ENCODE measurements at regions not wholly inside any gene's neighbourhood (a gene's known extent, or its start where the extent isn't known, plus 50 kb on each side); places are given as distances from the start of the nearest gene placed in this dataset.

GRCh38 chr11:70745941-70746340, 347.6 kb downstream of the CTTN start (continued):
- no peak for TF ChIP-seq NFATC3 (IDR thresholded peaks at IDR 0.05)

- peaks cover 11% of the 10 kb centered on the region; the same call in 1 of the 2 replicates for H4K20me1 ChIP-seq (replicated peaks; ENCODE audit: control insufficient read depth, insufficient read depth, low read length)
- no peak overlapping the region for H3K27ac ChIP-seq (ENCODE audit: extremely low read depth, low read depth, low read length)
- intact Hi-C loops (cut with micrococcal nuclease): no loop called here
- H3K79me2 ChIP-seq (ENCODE audit: control insufficient read depth, insufficient read depth, low read length): no peaks in the 10 kb centered on the region
- no peaks in the 10 kb centered on the region for H3K36me3 ChIP-seq (ENCODE audit: control insufficient read depth, insufficient read depth, low read length)
- peaks cover 11 to 28% of the 10 kb centered on the region in 2 experiments; a peak in 4 of 5 replicates for H3K4me1 ChIP-seq (replicated peaks in 1 of 2; ENCODE audit: control insufficient read depth in 2 of 2, insufficient read depth in 2 of 2, low read length in 2 of 2)
- no peak for TF ChIP-seq ZBTB5 (IDR thresholded peaks at IDR 0.05)
- TF ChIP-seq PHTF2 (CRISPR knock-in tag; IDR thresholded peaks at IDR 0.05): no peak
- TF ChIP-seq PHF20 (IDR thresholded peaks at IDR 0.05; ENCODE audit: partially characterized antibody): no peak
- no peak for TF ChIP-seq NFE2L1 (tag; IDR thresholded peaks at IDR 0.05; ENCODE audit: borderline replicate concordance, low read depth)
- TF ChIP-seq ZBTB17 (CRISPR knock-in tag; IDR thresholded peaks at IDR 0.05): no peak
- TF ChIP-seq ZNF224 (CRISPR knock-in tag; IDR thresholded peaks at IDR 0.05): no peak
- no peak for TF ChIP-seq ZNF318 (IDR thresholded peaks at IDR 0.05; ENCODE audit: borderline replicate concordance in 1 of 2, low read depth in 1 of 2)
- TF ChIP-seq JUND (IDR thresholded peaks at IDR 0.05; ENCODE audit: borderline replicate concordance, low read depth, low read length): no peak
- TF ChIP-seq JUND (tag; IDR thresholded peaks at IDR 0.05; ENCODE audit: borderline replicate concordance, low read depth, low read length): no peak
- TF ChIP-seq ARID1B (IDR thresholded peaks at IDR 0.05): no peak
- TF ChIP-seq ZNF699 (CRISPR knock-in tag; IDR thresholded peaks at IDR 0.05; ENCODE audit: insufficient replicate concordance): no peak
- TF ChIP-seq SLC30A9 (CRISPR knock-in tag; IDR thresholded peaks at IDR 0.05): no peak
- ATAC-seq: no peak
- peaks cover 3 to 30% of the 10 kb centered on the region in 2 experiments; a peak in 4 of 5 replicates for H3K27me3 ChIP-seq (ENCODE audit: control insufficient read depth in 2 of 2, insufficient read depth in 2 of 2, low read length in 2 of 2)
- no TSS peak for BruUV-seq (replicated peaks)
- no peak for DNase-seq (ENCODE audit: extremely low read depth in 1 of 4, low spot score in 3 of 4)
- no peak overlapping the region for H2AFZ ChIP-seq (ENCODE audit: low read depth, low read length)
- H3K4me3 ChIP-seq: no peak overlapping the region
- H3K9ac ChIP-seq (ENCODE audit: insufficient read depth in 1 of 2, low read depth in 2 of 2, low read length in 2 of 2): no peak overlapping the region
- no peaks in the 10 kb centered on the region for H3K9me1 ChIP-seq (ENCODE audit: control insufficient read depth, insufficient read depth, low read length)
- in situ Hi-C loops (cut with MboI): no loop called here
- CTCF ChIA-PET (ENCODE audit: low intra/inter-chr PET ratio): no interaction called here
- WGBS (ENCODE audit: insufficient coverage, low coverage, missing lambda C conversion rate): 0% methylated on average over 8 of the region's 11 CpGs
- H3K4me2 ChIP-seq (ENCODE audit: insufficient read depth, low read length): no peak overlapping the region
- peaks cover 3% of the 10 kb centered on the region; the same call in 1 of the 2 replicates for H3K9me3 ChIP-seq (replicated peaks; ENCODE audit: control insufficient read depth, insufficient read depth, low read depth, low read length)
- POLR2A ChIA-PET: no interaction called here
- no peak for FAIRE-seq
These were observed 348.0 kb downstream of the CTTN start for GRCh38 chr11:70746351-70746750.

Measured in K562 (cell line).